Stimulated activated CD4-positive, alpha-beta T cell treated with anti-CD3 and anti-CD28 coated beads, Interleukin-4, amount 100 ng/mL, for 24 hours (primary cell): ENCODE measurements at regions not wholly inside any gene's neighbourhood (a gene's known extent, or its start where the extent isn't known, plus 50 kb on each side); places are given as distances from the start of the nearest gene placed in this dataset.

Experiments
- DNase-seq: peaks from one replicate; pipeline ENCODE4 v3.0.0-alpha.2; 2020

DNA sequence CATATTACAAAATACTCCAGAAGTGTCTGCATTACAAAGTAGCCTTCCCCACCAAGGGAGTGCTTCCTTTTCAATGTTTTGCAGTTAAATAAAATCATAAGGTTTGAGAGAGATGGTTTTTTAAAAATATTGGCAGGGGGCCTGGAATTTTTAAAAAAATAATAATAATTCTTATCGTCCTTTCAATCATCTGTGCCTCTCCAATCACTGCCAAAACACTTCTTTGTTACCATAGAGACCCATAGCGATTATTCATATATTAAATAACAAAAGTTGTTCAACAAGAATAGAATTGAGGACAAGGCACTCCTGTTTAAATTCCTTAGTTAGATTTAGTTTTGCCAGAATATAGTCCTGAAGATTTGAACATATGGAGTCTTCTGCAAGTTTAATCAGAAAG is 203.1 kb downstream of the FAT4 start:
- DNase-seq, result no peak

- no peak for DNase-seq
These were observed 203.5 kb downstream of the FAT4 start for GRCh38 chr4:125518281-125518680.

GRCh38 chr4:125519371-125520146 is 204.8 kb downstream of the FAT4 start:
- DNase-seq, result no peak

GRCh38 chr4:125520258-125520990 is 205.7 kb downstream of the FAT4 start:
- DNase-seq, result no peak

GRCh38 chr4:125522588-125522987 is 207.8 kb downstream of the FAT4 start:
- no peak for DNase-seq

- DNase-seq, result no peak
These were observed 208.2 kb downstream of the FAT4 start for GRCh38 chr4:125522992-125523391.

- no peak for DNase-seq
These were observed 211.7 kb downstream of the FAT4 start for GRCh38 chr4:125526420-125526819.

GRCh38 chr4:125527681-125528080 is 212.9 kb downstream of the FAT4 start:
- no peak for DNase-seq

DNA sequence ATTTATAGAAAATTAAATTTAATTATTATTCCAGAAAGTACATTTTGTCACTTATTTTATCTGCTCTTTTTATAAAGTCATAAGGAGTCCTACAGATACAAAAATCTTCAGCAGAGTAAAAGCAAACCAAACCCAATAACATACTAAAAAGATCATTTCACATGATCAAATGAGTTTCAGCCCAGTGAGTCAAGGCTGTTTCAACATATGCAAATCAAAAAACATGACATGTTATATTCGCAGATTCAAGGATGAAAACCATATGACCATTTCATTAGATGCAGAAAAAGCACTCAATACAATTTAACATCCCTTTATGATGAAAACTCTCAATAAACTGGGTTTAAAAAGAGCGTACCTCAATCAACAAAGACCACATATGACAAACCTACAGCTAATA is 214.3 kb downstream of the FAT4 start:
- DNase-seq, result no peak

- DNase-seq, result no peak
These were observed 223.9 kb downstream of the FAT4 start for GRCh38 chr4:125538670-125539069.

GRCh38 chr4:125539691-125540090 is 224.9 kb downstream of the FAT4 start:
- DNase-seq, result no peak

GRCh38 chr4:125541836-125542385 is 227.2 kb downstream of the FAT4 start:
- no peak for DNase-seq

GRCh38 chr4:125546272-125546671 is 231.5 kb downstream of the FAT4 start:
- no peak for DNase-seq

DNA sequence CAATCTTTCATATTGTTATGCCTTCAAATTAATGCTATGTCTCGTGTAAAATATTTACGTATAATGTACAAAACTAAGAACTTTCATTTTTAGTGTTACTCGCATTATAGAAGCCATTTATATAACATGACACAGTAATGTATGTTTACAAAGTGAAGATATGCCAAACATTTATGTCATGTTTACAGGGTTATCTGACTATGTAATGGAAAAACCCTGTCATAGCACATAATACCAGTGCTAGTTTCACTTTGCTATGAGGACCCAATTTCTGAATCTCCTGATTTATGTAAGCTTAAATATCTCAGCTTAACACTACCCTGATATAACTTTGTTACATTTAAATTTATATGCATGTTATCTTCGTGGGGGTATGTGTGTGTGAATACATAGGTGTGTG is 233.1 kb downstream of the FAT4 start:
- no peak for DNase-seq

GRCh38 chr4:125550769-125551168 is 236.0 kb downstream of the FAT4 start:
- DNase-seq, result no peak

- no peak for DNase-seq
These were observed 236.7 kb downstream of the FAT4 start for GRCh38 chr4:125551466-125551865.

GRCh38 chr4:125551967-125552366 is 237.2 kb downstream of the FAT4 start:
- no peak for DNase-seq

DNA sequence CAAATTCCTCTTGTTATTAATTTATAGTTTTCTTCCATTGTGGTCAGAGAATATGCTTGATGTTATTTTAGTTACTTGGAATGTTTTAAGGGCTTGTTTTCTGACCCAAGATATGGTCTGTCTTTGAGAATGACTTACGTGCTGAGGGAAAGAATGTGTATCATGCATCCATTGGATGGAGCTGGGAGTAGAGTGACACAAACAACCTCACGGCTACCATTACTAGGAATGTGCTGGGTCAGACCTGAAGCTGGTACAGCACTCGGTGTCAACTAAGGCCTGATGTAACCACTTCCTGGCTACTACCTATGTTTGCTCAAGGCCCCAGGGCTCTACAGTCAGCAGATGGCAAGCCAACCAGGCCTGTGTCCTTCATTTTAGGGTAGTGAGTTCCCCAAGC is 257.8 kb downstream of the FAT4 start:
- no peak for DNase-seq

DNA sequence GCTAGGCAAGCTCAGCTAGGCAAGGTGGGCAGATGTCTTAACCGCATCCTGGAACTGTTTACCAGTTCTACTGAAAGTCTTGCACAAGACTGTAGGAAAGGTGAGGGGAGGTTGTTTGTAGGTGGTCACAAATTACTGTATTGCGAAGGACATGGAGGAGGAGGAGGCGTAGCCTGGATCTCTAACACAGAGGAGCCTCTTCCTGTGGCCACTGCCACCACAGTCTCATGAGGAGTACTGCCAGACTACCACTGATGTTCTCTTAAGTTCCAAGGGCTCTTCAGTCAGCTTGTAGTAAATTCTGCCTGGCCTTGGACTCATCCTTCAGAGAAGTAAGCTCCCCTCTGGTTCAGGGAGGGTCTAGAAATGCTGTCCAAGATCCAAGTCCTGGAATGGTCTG is 258.6 kb downstream of the FAT4 start:
- DNase-seq, result no peak

DNA sequence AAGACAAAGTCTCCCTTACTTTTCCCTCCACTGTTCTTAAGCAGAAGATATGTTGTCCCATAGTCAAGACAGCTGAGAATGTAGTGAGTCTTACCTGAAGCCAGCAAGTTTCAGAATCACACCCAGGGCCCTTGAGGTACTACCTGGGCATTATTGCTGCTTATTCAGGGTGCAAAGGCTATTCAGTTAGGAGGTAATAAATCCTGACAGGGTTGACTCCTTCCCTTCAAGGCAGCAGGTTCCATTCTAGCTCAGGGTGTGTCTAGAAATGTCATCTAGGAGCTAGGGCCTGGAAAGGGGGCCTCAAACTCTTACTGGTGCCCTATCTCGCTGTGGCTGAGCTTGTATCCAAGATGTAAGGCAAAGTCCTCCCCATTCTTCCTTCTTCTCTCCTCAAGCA is 259.0 kb downstream of the FAT4 start:
- DNase-seq, result no peak

DNA sequence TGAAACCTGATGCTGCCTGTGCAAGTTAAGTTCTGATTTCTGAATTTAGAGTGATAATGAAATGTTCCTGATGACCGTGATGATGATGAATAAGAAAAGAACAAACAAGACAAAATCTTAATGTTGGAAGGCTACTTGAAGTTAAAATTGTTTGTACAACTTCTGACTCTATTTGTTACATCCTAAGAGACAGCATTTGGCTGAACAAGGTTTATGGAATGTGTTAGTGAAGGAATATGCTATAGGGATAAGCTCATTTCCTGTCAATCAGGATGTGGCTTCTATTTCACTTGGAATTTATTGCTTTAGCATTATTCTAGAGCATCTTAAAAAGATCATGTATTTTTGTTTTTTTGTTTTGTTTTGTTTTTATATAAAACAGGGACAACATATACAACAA is 267.5 kb downstream of the FAT4 start:
- no peak for DNase-seq

- no peak for DNase-seq
These were observed 275.4 kb downstream of the FAT4 start for GRCh38 chr4:125590158-125590557.

DNA sequence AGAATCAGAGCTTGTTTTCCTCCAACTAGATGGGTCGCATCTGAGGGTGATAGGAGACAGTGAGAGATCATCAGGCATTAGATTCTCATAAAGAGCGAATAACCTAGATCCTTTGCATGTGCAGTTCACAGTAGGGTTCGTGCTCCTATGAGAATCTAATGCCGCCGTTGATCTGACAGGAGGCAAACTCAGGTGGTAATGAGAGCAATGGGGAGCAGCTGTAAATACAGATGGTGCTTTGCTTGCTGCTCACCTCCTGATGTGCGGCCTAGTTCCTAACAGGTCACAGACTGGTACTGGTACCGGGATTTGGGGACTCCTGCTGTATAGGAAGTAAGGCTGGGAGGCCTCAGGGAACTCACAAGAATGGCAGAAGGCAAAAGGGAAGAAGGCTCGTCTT is 276.5 kb downstream of the FAT4 start:
- no peak for DNase-seq

DNA sequence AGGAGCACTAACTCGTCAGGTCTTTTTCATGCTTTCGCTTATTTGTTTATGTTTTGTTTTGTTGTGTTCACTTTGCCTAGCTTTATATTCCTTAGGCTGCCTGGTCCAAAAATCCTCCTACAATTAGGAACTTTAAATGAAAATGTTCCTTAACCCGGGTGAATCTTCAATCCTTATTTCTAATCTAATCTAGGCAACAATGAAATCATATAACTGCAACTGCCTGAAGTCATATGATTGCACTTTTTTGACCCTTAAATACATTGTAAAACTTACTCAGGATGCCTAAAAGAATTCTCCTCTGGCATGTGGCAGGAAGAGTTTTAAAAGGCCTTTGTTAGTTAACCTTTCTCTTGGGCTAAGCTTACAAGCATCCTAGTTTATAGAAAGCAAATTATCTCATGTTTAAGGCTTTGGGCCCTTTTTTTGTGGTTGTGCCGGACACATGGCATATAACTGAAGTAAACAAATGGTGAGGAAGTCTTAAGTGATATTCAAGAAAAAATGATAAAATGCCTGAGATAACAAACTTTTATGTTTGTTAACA is 279.4 kb downstream of the FAT4 start:
- no peak for DNase-seq
